Lower lobe of right lung (tissue), 2 donors: ENCODE measurements at regions not wholly inside any gene's neighbourhood (a gene's known extent, or its start where the extent isn't known, plus 50 kb on each side); places are given as distances from the start of the nearest gene placed in this dataset.

Experiments used
- ATAC-seq, 2 donors: fragments of 200-7000 bp; cut with Tn5 transposase; one replicate each; pipeline ENCODE4 v1.9.1; 2020 to 2022; ENCODE audit warnings: mild to moderate bottlenecking in 2 of 2, moderate library complexity in 2 of 2
- DNase-seq: peaks from one replicate; pipeline ENCODE4 v3.0.0-alpha.2; 2020
- H3K27ac ChIP-seq: fragments of 200-600 bp; one replicate; pipeline ENCODE4 v1.8.0; 2022
- H3K27me3 ChIP-seq: fragments of 200-600 bp; one replicate; pipeline ENCODE4 v1.8.0; 2022; ENCODE audit warnings: low read depth
- H3K36me3 ChIP-seq: fragments of 200-600 bp; one replicate; pipeline ENCODE4 v1.8.0; 2022; ENCODE audit warnings: mild to moderate bottlenecking
- H3K4me1 ChIP-seq: fragments of 200-600 bp; one replicate; pipeline ENCODE4 v1.8.0; 2022
- H3K4me3 ChIP-seq: fragments of 200-600 bp; one replicate; pipeline ENCODE4 v1.8.0; 2022; ENCODE audit warnings: mild to moderate bottlenecking
- H3K9me3 ChIP-seq: fragments of 200-600 bp; one replicate; pipeline ENCODE4 v1.8.0; 2022
- intact Hi-C: fragments of 100-400 bp; cut with DNase I; formaldehyde crosslinking; loops from one replicate; pipeline ENCODE4 v1.11.0; 2022
- TF ChIP-seq, protein P1 (sequence below): fragments of 200-600 bp; IDR thresholded peaks from one replicate; pipeline ENCODE4 v1.8.0; 2022; ENCODE audit warnings: antibody characterized with exemption, mild to moderate bottlenecking
- donor health status: DM: no; HTN: yes; CAD: no; lungs with severe emphysema.

DNA sequence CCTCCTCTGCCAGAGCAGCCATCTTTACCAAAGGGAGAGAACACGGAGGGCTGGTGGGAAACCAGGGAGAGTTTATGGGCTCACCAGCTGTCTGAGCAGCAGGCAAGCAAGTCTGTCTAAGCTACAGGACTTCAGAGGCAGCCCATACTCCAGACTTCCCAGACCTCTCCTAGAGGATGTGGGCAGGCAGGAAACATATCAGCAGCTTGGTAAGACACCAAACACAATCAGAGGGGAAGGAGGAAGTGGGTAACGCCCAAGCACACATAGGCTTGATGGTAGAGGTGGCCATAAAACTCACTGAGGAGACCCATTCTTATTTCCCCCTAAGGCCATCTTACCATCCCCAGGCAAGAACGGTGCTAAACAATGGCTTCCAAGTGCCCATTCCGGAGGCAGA is 143.1 kb upstream of the ARID1B start:
- Histone ChIP-seq H3K4me1 (no peaks in the 10 kb centered on the region), H3K4me3 (no peak overlapping the region), H3K27me3 (no peaks in the 10 kb centered on the region), H3K27ac (no peak overlapping the region), H3K36me3 (no peaks in the 10 kb centered on the region), H3K9me3 (no peaks in the 10 kb centered on the region)
- ATAC-seq (no peak), DNase-seq (no peak)
- TF ChIP-seq, protein P1, sequence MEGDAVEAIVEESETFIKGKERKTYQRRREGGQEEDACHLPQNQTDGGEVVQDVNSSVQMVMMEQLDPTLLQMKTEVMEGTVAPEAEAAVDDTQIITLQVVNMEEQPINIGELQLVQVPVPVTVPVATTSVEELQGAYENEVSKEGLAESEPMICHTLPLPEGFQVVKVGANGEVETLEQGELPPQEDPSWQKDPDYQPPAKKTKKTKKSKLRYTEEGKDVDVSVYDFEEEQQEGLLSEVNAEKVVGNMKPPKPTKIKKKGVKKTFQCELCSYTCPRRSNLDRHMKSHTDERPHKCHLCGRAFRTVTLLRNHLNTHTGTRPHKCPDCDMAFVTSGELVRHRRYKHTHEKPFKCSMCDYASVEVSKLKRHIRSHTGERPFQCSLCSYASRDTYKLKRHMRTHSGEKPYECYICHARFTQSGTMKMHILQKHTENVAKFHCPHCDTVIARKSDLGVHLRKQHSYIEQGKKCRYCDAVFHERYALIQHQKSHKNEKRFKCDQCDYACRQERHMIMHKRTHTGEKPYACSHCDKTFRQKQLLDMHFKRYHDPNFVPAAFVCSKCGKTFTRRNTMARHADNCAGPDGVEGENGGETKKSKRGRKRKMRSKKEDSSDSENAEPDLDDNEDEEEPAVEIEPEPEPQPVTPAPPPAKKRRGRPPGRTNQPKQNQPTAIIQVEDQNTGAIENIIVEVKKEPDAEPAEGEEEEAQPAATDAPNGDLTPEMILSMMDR: no peak
- intact Hi-C loops: no loop called here

DNA sequence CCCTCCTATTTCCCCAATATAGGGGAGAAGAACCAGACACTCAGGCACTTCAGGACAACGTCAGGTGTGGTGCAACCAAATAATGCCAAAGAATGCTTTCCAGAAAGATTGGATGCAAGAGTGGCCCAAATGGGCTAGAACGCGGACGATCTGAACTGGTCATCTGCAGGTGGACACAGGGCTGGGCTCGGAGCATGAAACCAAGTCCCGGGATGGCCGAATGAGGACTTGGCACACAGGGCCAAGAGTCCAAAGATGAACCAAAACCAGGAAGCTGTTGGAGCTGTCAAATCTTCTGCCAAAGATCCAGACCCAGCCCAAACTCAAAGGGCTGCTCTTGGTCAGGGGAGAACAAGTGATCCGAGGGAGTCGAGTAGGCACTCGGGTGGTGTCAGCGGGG is 143.9 kb upstream of the ARID1B start:
- Histone ChIP-seq H3K27ac (no peak overlapping the region), H3K36me3 (no peaks in the 10 kb centered on the region), H3K4me1 (no peaks in the 10 kb centered on the region), H3K9me3 (no peaks in the 10 kb centered on the region), H3K4me3 (no peak overlapping the region), H3K27me3 (no peaks in the 10 kb centered on the region)
- DNase-seq (no peak), ATAC-seq (no peak)
- intact Hi-C loops: no loop called here
- TF ChIP-seq, protein P1: no peak

DNA sequence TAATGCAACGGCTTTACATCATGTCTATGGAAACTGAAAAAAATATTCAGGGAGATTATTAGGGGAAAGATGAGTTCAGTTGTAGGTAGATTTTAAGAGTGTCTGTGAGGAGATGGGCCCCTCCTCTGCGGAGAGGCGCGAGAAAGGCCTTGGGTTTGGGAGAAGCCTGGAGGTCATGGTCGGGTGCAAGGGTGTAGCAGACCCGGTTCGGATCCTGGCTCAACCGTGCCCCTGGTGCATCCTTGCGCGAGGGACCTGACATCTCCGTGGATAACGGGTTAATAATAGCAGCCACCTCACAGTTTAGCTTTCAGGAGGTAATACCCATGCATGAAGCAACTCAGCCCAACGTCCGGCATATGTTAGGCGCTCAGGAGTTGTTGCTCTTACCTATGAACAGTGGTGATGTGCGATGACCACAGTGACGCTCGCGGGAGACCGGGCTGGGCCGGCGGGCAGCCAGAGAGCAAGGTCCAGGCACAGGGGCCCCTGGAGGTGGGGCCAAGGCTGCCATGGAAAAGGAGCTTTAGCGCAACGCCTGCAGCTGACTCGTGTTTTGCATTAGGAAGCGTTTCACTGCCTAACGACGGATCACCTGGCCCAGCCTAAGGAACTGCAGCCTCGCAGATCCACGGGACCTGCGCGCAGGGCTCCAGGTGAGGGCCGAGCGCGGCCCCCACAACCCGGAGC is 146.4 kb upstream of the ARID1B start:
- no peak overlapping the region for H3K27ac ChIP-seq
- TF ChIP-seq, protein P1: no peak
- ATAC-seq (no peak), DNase-seq (no peak)
- no peaks in the 10 kb centered on the region for H3K36me3 ChIP-seq
- H3K9me3 ChIP-seq: no peaks in the 10 kb centered on the region
- H3K4me1 ChIP-seq: no peaks in the 10 kb centered on the region
- no peaks in the 10 kb centered on the region for H3K27me3 ChIP-seq
- intact Hi-C loops: no loop called here
- no peak overlapping the region for H3K4me3 ChIP-seq

DNA sequence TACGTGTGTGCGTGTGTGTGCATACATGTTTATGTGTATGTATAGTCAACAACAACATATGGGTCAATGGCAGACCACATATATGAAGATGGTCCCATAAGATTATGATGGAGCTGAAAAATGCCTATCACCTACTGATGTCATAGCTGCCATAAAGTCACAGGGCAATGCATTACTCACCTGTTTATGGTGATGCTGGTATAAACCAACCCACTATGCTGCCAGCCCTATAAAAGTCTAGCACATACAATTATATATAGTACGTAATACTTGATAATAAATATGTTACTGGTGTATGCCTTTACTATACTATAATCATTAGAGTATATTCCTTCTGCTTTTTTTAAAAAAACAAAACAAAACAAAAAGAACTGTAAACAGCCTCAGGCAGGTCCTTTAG is 148.4 kb upstream of the ARID1B start:
- DNase-seq (no peak), ATAC-seq (no peak)
- TF ChIP-seq, protein P1: no peak
- Histone ChIP-seq H3K27ac (no peak overlapping the region), H3K9me3 (no peaks in the 10 kb centered on the region), H3K27me3 (no peaks in the 10 kb centered on the region), H3K4me3 (no peak overlapping the region), H3K4me1 (no peaks in the 10 kb centered on the region), H3K36me3 (no peaks in the 10 kb centered on the region)
- intact Hi-C loops: no loop called here

DNA sequence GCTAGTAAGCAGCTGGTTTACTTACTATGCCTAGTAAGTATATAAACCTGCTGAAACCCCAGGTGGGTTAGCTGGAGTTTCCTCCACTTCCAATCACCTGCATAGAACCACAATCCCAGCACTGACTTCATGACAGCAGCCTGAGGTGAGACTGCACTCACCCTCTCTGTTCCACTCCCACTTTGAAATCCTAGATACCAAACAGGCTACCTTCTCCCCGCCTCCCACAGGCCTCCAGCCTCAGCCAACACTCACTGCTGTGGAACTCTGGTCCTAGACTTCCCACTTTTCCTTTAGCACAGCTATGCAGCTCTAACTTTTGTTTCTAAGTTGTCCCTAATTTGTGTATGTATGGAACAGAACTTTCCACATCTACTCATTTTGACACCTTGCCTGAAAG is 149.7 kb upstream of the ARID1B start:
- Histone ChIP-seq H3K27ac (no peak overlapping the region), H3K36me3 (no peaks in the 10 kb centered on the region), H3K9me3 (no peaks in the 10 kb centered on the region), H3K27me3 (no peaks in the 10 kb centered on the region), H3K4me3 (no peak overlapping the region), H3K4me1 (no peaks in the 10 kb centered on the region)
- intact Hi-C loops: no loop called here
- TF ChIP-seq, protein P1: no peak
- ATAC-seq (no peak), DNase-seq (no peak)

DNA sequence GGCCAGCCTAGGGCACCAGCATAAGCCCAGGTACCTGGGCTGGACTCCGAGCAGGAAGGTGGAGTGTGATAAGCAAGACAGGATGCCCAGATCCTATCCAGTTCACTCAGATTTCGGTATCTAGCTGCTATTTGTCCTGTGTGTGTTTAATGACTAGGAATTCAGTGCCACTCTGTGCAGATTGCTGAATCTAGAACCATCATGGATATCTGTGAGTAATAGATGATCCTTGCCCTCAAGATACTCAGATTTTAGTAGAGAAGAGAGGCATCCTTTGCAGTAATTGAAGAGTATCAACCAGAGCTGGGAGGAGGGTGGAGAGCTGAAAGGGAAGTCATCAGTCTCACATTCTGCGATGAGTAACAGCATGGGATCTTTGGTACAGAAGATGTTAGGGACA is 155.0 kb upstream of the ARID1B start:
- H3K4me3 ChIP-seq: no peak overlapping the region
- no peaks in the 10 kb centered on the region for H3K27me3 ChIP-seq
- H3K27ac ChIP-seq: no peak overlapping the region
- peaks cover 13% of the 10 kb centered on the region for H3K4me1 ChIP-seq
- H3K9me3 ChIP-seq: no peaks in the 10 kb centered on the region
- TF ChIP-seq, protein P1: no peak
- H3K36me3 ChIP-seq: no peaks in the 10 kb centered on the region
- ATAC-seq (no peak), DNase-seq (no peak)
- intact Hi-C loops: no loop called here
